ENCODE measurements at regions not wholly inside any gene's neighbourhood (a gene's known extent, or its start where the extent isn't known, plus 50 kb on each side); places are given as distances from the start of the nearest gene placed in this dataset.

DNA sequence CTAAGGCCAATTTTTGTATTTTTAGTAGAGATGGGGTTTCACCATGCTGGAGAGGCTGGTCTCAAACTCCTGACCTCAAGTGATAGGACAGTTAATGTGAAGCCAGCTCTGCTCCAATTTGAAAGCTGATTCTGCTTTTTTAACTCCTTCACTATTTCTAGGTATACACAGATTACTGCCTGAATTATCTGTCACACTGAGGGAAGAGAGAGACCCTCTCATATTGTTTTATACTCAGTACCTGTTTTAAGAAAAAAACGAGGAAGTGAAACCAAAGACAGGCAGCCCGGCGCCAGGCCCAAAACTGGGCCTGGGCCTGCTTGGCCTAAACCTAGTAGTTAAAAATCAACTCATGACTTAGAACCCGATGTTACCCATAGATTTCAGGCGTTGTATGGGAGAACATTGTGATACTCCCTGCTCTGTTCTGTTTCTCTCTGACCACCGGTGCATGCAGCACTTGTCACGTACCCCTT lies 1601.5 kb upstream of the PCDH10 start:
- Histone ChIP-seq H3K4me1 (no peaks in the 10 kb centered on the region), H3K27ac (no peak overlapping the region), H3K9me3 (no peaks in the 10 kb centered on the region), H3K4me3 (no peak overlapping the region), H3K27me3 (no peaks in the 10 kb centered on the region), H3K36me3 (no peaks in the 10 kb centered on the region)
- ATAC-seq = no peak
- TF ChIP-seq POLR2AphosphoS5 (IDR thresholded peaks at IDR 0.05) (no peak), POLR2A (IDR thresholded peaks at IDR 0.05) (no peak), EP300 (IDR thresholded peaks at IDR 0.05) (no peak)
- WGBS, 2 donors (ENCODE audit: low coverage in 1 of 2) = 86 to 94% methylated on average over 6 to 7 of the region's 7 CpGs

DNA sequence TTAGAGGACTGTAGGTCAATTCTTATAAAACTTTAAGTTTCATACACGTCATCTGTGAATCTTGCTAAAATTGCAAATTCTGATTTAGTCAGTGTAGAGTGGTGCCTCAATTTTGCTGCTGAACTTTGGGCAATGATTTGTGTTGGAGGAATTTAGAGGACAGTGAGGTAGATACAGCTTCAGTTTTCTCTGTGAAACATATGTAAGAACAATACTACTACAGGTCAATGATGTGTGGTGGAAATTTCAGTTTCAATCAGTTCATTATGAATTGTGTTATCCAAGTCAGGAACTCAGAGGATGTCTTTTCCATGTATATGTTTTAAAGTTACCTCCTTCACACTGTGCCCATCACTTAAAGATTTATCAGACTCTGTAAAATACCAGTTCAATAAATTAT lies 1597.8 kb upstream of the PCDH10 start:
- Histone ChIP-seq H3K27ac (no peak overlapping the region), H3K4me3 (no peak overlapping the region), H3K4me1 (no peaks in the 10 kb centered on the region), H3K9me3 (no peaks in the 10 kb centered on the region), H3K36me3 (no peaks in the 10 kb centered on the region), H3K27me3 (no peaks in the 10 kb centered on the region)
- no peak for ATAC-seq
- TF ChIP-seq POLR2AphosphoS5 (IDR thresholded peaks at IDR 0.05) = no peak
- WGBS, 2 donors (ENCODE audit: low coverage in 1 of 2) = 78 to 86% methylated on average over 1 of the region's 1 CpG

DNA sequence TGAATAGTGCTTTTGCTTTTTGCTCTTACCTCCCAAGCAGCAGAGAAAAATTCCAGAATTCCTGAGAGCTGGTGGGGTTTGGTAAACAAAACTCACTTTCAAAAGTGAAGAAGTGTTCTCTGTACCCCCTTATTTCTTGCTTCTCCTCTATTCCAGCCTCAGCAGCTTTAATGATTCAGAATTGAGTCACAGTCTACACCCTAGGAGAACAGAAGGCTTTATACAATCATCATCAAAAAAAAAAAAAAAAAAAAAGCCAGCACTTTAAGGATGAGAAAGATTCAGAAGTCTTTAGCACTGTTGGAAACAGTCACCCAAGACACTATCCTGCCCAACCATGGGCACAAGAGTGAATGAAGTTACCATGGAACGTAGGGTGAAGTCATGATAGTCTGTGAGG lies 1583.1 kb upstream of the PCDH10 start:
- ATAC-seq = no peak
- Histone ChIP-seq H3K9me3 (no peaks in the 10 kb centered on the region), H3K36me3 (no peaks in the 10 kb centered on the region), H3K27ac (no peak overlapping the region), H3K4me3 (no peak overlapping the region), H3K27me3 (no peaks in the 10 kb centered on the region), H3K4me1 (no peaks in the 10 kb centered on the region)
- WGBS, 2 donors (ENCODE audit: low coverage in 1 of 2) = 54 to 80% methylated on average over 1 of the region's 1 CpG
- TF ChIP-seq, protein P1, sequence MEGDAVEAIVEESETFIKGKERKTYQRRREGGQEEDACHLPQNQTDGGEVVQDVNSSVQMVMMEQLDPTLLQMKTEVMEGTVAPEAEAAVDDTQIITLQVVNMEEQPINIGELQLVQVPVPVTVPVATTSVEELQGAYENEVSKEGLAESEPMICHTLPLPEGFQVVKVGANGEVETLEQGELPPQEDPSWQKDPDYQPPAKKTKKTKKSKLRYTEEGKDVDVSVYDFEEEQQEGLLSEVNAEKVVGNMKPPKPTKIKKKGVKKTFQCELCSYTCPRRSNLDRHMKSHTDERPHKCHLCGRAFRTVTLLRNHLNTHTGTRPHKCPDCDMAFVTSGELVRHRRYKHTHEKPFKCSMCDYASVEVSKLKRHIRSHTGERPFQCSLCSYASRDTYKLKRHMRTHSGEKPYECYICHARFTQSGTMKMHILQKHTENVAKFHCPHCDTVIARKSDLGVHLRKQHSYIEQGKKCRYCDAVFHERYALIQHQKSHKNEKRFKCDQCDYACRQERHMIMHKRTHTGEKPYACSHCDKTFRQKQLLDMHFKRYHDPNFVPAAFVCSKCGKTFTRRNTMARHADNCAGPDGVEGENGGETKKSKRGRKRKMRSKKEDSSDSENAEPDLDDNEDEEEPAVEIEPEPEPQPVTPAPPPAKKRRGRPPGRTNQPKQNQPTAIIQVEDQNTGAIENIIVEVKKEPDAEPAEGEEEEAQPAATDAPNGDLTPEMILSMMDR (IDR thresholded peaks at IDR 0.05) = no peak
- no peak for TF ChIP-seq EP300 (IDR thresholded peaks at IDR 0.05)
- no peak for TF ChIP-seq POLR2AphosphoS5 (IDR thresholded peaks at IDR 0.05)
- no peak for TF ChIP-seq POLR2A (IDR thresholded peaks at IDR 0.05)

DNA sequence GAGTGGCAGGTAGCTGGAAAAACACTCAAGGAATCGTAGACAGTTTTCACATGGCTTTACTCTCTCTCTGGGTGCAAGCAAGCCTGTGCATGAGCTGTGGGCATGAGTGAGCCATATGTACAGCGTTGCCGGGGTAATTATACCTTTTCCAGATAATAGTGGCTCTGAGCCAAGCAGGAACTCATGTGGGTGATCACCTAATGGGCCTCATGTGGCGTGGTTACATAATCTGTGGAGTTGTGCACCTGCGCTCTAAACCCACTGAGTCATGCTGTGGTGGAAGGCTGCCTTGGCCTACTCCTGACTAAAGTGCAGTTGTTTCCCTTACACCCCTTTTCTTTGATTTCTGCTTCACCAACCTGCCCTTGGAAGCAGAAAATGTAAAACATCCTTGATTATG lies 1564.5 kb upstream of the PCDH10 start:
- TF ChIP-seq EP300 (IDR thresholded peaks at IDR 0.05) (no peak), POLR2AphosphoS5 (IDR thresholded peaks at IDR 0.05) (no peak), POLR2A (IDR thresholded peaks at IDR 0.05) (no peak)
- TF ChIP-seq, protein P1 (IDR thresholded peaks at IDR 0.05) = no peak
- 64 to 96% methylated on average over 3 to 4 of the region's 5 CpGs for WGBS, 2 donors (ENCODE audit: low coverage in 1 of 2)
- ATAC-seq = no peak
- no peaks in the 10 kb centered on the region for H3K9me3 ChIP-seq
- no peaks in the 10 kb centered on the region for H3K4me1 ChIP-seq
- no peak overlapping the region for H3K4me3 ChIP-seq
- H3K27ac ChIP-seq = no peak overlapping the region
- H3K27me3 ChIP-seq = no peaks in the 10 kb centered on the region
- H3K36me3 ChIP-seq = no peaks in the 10 kb centered on the region

DNA sequence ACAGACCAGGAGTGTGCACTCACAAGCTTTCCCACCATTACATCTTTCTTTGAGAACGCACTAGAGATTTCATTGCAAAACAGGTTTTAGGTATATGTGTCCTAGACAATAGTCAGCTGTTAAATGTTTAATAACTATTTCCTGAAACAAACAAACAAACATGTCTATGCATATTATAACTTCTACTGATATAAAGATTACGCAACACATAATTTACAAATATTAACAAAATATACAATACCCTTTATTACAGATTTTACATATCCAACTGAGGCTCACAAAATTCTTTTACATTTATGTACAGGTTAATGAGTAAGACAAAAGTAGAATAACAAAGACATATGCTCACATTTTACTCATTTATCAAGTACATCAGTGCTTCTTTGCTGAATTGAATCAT lies 1554.0 kb upstream of the PCDH10 start:
- Histone ChIP-seq H3K27ac (no peak overlapping the region), H3K4me1 (no peaks in the 10 kb centered on the region), H3K9me3 (no peaks in the 10 kb centered on the region), H3K27me3 (no peaks in the 10 kb centered on the region), H3K36me3 (no peaks in the 10 kb centered on the region), H3K4me3 (no peak overlapping the region)
- TF ChIP-seq, protein P1 (IDR thresholded peaks at IDR 0.05) = no peak
- TF ChIP-seq POLR2AphosphoS5 (IDR thresholded peaks at IDR 0.05) = no peak
- TF ChIP-seq POLR2A (IDR thresholded peaks at IDR 0.05) = no peak
- TF ChIP-seq EP300 (IDR thresholded peaks at IDR 0.05) = no peak
- 89 to 100% methylated on average over 2 of the region's 2 CpGs for WGBS, 2 donors (ENCODE audit: low coverage in 1 of 2)
- no peak for ATAC-seq

DNA sequence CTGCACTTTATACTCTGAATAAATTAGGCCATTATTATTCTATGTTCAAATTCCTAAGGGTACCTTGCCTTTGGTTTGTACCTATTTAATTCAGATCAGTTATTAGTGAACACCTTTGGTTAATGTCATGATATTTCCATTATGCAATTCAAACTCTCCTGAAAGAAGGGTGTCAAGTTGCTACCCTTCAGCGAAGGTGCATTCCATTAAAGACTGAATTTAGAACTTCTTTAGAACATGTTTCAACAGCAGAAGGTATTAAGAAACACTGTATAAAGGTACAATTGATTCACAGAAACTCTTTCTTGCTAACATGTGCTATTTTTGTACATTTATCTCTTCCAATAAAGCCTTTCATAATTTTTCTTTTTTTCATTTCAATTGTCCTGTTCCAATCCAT lies 1545.4 kb upstream of the PCDH10 start:
- Histone ChIP-seq H3K27me3 (no peaks in the 10 kb centered on the region), H3K4me1 (no peaks in the 10 kb centered on the region), H3K4me3 (no peak overlapping the region), H3K27ac (no peak overlapping the region), H3K36me3 (no peaks in the 10 kb centered on the region), H3K9me3 (no peaks in the 10 kb centered on the region)
- WGBS, 2 donors (ENCODE audit: low coverage in 1 of 2) = 86 to 91% methylated on average over 1 of the region's 1 CpG
- ATAC-seq = no peak
- TF ChIP-seq POLR2A (IDR thresholded peaks at IDR 0.05) (no peak), POLR2AphosphoS5 (IDR thresholded peaks at IDR 0.05) (no peak), EP300 (IDR thresholded peaks at IDR 0.05) (no peak)
- TF ChIP-seq, protein P1 (IDR thresholded peaks at IDR 0.05) = no peak

All from gastroesophageal sphincter (tissue), 4 donors.